SHP77 (cell line): ENCODE measurements at regions not wholly inside any gene's neighbourhood (a gene's known extent, or its start where the extent isn't known, plus 50 kb on each side); places are given as distances from the start of the nearest gene placed in this dataset.

ENCODE experiments used
- DNase-seq, 2 experiments: peaks; one replicate each; lab custom pipeline; 2025; lab: John Stamatoyannopoulos, UW

GRCh38 chr2:220440731-220441130 is 813.3 kb downstream of the SLC4A3 start:
- no peak for DNase-seq

- DNase-seq = no peak
Observed at GRCh38 chr2:220441404-220441803, 814.0 kb downstream of the SLC4A3 start.

GRCh38 chr2:220442012-220442411 is 814.6 kb downstream of the SLC4A3 start:
- DNase-seq = no peak

- DNase-seq = no peak
Observed at GRCh38 chr2:220445429-220446105, 818.1 kb downstream of the SLC4A3 start.

- DNase-seq = no peak
Observed at GRCh38 chr2:220446106-220446712, 818.8 kb downstream of the SLC4A3 start.

GRCh38 chr2:220450846-220451245 is 823.4 kb downstream of the SLC4A3 start:
- DNase-seq = no peak

GRCh38 chr2:220451438-220451837 is 824.0 kb downstream of the SLC4A3 start:
- peak; percentile 21 to 37 for DNase-seq

GRCh38 chr2:220452561-220452960 is 825.1 kb downstream of the SLC4A3 start:
- DNase-seq = no peak

- no peak for DNase-seq
Observed at GRCh38 chr2:220455351-220455990, 828.0 kb downstream of the SLC4A3 start.

- no peak for DNase-seq
Observed at GRCh38 chr2:220458051-220458450, 830.6 kb downstream of the SLC4A3 start.

- no peak for DNase-seq
Observed at GRCh38 chr2:220460257-220460985, 833.0 kb downstream of the SLC4A3 start.

GRCh38 chr2:220463876-220464275 is 836.4 kb downstream of the SLC4A3 start:
- no peak for DNase-seq

- DNase-seq = no peak
Observed at GRCh38 chr2:220465700-220466099, 838.3 kb downstream of the SLC4A3 start.

- DNase-seq = no peak
Observed at GRCh38 chr2:220466251-220466691, 838.8 kb downstream of the SLC4A3 start.

- no peak for DNase-seq
Observed at GRCh38 chr2:220469201-220469600, 841.8 kb downstream of the SLC4A3 start.

- no peak for DNase-seq
Observed at GRCh38 chr2:220473611-220474010, 846.2 kb downstream of the SLC4A3 start.

- DNase-seq = no peak
Observed at GRCh38 chr2:220476877-220477276, 849.4 kb downstream of the SLC4A3 start.

- DNase-seq = no peak
Observed at GRCh38 chr2:220478305-220479058, 851.1 kb downstream of the SLC4A3 start.

GRCh38 chr2:220482716-220483115 is 855.3 kb downstream of the SLC4A3 start:
- no peak for DNase-seq

- DNase-seq = no peak
Observed at GRCh38 chr2:220489121-220489520, 861.7 kb downstream of the SLC4A3 start.

GRCh38 chr2:220491670-220492069 is 864.2 kb downstream of the SLC4A3 start:
- no peak for DNase-seq
